PC-9 (cell line): ENCODE measurements at regions not wholly inside any gene's neighbourhood (a gene's known extent, or its start where the extent isn't known, plus 50 kb on each side); places are given as distances from the start of the nearest gene placed in this dataset.

ENCODE experiments used
- CTCF ChIP-seq: fragments of 200-600 bp; sonication (generic); conservative IDR thresholded peaks from 2 replicates; pipeline ENCODE4 v1.6.1; 2017; ENCODE audit warnings: mixed run types, antibody characterized with exemption, mild to moderate bottlenecking, moderate library complexity
- EZH2 ChIP-seq: fragments of 200-600 bp; sonication (generic); IDR thresholded peaks from 2 replicates; pipeline ENCODE4 v1.8.0; 2017; ENCODE audit warnings: antibody characterized with exemption, low read depth

GRCh38 chrX:36573720-36574119, 434.4 kb upstream of the FAM47C start:
- TF ChIP-seq CTCF = no peak
- TF ChIP-seq EZH2 = no peak
